Stomach (tissue), 4 donors: ENCODE measurements at regions not wholly inside any gene's neighbourhood (a gene's known extent, or its start where the extent isn't known, plus 50 kb on each side); places are given as distances from the start of the nearest gene placed in this dataset.
"Not testable (repeated sequence)": the region's sequence is repeated elsewhere in the genome, so short reads cannot be mapped to it uniquely, and the experiment has no call there.

ENCODE experiments used
- POLR2A ChIP-seq, 4 donors: fragments of 450-650 bp; IDR thresholded peaks; one replicate each; pipeline ENCODE4 v1.6.1; 2016; ENCODE audit warnings: antibody characterized with exemption in 4 of 4, control low read depth in 2 of 4, mild to moderate bottlenecking in 1 of 4, moderate library complexity in 1 of 4
- POLR2AphosphoS5 ChIP-seq, 3 donors: sonication (generic); formaldehyde crosslinking; IDR thresholded peaks; one replicate each; pipeline ENCODE4 v1.6.1; 2016; ENCODE audit warnings: antibody characterized with exemption in 3 of 3
- TF ChIP-seq, protein P1 (sequence below), 7 experiments: fragments of 450-650 bp in 4 of 7; fragments of 200-600 bp in 3 of 7; sonication (generic) in 3 of 7; IDR thresholded peaks; one replicate each; pipeline ENCODE4 v1.5.1; 2016 to 2019; ENCODE audit warnings: antibody characterized with exemption in 7 of 7, control low read depth in 2 of 7, mild to moderate bottlenecking in 1 of 7

DNA sequence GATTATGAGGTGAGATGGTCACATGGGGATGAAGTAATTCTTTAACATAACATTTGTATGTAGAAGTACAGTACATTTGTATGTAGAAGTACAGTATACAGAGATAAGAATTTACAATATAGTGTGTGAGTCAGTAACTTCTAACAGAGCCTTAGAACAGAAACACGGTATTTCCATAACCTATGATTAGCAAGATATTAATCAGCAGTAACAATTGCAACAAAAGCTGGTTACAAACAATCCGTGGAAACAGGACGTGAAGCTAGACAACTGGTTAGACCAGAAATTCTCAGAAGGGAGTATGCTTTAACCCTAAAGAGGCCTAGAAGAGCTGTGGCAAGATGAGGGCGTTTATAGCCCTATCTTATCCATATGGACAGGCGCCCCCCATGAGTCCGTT is 122.0 kb upstream of the CLDN10 start:
- TF ChIP-seq POLR2AphosphoS5, POLR2A (IDR thresholded peaks at IDR 0.05): not testable (repeated sequence)
- TF ChIP-seq, protein P1, sequence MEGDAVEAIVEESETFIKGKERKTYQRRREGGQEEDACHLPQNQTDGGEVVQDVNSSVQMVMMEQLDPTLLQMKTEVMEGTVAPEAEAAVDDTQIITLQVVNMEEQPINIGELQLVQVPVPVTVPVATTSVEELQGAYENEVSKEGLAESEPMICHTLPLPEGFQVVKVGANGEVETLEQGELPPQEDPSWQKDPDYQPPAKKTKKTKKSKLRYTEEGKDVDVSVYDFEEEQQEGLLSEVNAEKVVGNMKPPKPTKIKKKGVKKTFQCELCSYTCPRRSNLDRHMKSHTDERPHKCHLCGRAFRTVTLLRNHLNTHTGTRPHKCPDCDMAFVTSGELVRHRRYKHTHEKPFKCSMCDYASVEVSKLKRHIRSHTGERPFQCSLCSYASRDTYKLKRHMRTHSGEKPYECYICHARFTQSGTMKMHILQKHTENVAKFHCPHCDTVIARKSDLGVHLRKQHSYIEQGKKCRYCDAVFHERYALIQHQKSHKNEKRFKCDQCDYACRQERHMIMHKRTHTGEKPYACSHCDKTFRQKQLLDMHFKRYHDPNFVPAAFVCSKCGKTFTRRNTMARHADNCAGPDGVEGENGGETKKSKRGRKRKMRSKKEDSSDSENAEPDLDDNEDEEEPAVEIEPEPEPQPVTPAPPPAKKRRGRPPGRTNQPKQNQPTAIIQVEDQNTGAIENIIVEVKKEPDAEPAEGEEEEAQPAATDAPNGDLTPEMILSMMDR (IDR thresholded peaks at IDR 0.05): not testable (repeated sequence)
